ENCODE measurements at regions not wholly inside any gene's neighbourhood (a gene's known extent, or its start where the extent isn't known, plus 50 kb on each side); places are given as distances from the start of the nearest gene placed in this dataset.

DNA sequence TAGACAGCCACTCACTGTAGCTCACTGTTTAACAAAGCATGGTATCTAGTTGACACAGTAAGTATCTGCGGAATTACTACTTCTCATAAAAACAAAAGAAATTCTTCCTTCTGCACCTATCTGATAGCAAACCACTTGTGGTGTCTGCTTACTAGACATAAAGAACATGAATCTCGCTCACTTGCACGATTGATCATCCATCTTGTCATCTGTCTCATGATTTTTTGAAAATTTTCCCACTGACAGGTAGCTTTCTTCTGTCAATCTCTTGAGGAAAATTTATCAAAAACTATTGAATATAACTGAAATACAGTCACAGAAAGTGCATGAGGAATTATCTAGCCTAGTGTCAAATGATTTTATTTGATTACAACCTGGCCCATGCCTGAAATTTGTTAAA lies 291.6 kb upstream of the ANO3 start:
- H3K27ac ChIP-seq, result no peak overlapping the region
- no peaks in the 10 kb centered on the region for H3K27me3 ChIP-seq
- H3K4me1 ChIP-seq (replicated peaks in 1 of 2), result no peaks in the 10 kb centered on the region
- no peaks in the 10 kb centered on the region for H3K9me3 ChIP-seq (replicated peaks in 1 of 3)
- no peak for DNase-seq
- WGBS, 4 donors, result 60 to 63% (median 61%) methylated on average over 3 of the region's 3 CpGs
- no peak overlapping the region for H3K4me3 ChIP-seq
- H3K36me3 ChIP-seq (replicated peaks in 1 of 2), result no peaks in the 10 kb centered on the region
- no peak for TF ChIP-seq POLR2A (IDR thresholded peaks at IDR 0.05)
- TF ChIP-seq, protein P1, sequence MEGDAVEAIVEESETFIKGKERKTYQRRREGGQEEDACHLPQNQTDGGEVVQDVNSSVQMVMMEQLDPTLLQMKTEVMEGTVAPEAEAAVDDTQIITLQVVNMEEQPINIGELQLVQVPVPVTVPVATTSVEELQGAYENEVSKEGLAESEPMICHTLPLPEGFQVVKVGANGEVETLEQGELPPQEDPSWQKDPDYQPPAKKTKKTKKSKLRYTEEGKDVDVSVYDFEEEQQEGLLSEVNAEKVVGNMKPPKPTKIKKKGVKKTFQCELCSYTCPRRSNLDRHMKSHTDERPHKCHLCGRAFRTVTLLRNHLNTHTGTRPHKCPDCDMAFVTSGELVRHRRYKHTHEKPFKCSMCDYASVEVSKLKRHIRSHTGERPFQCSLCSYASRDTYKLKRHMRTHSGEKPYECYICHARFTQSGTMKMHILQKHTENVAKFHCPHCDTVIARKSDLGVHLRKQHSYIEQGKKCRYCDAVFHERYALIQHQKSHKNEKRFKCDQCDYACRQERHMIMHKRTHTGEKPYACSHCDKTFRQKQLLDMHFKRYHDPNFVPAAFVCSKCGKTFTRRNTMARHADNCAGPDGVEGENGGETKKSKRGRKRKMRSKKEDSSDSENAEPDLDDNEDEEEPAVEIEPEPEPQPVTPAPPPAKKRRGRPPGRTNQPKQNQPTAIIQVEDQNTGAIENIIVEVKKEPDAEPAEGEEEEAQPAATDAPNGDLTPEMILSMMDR (IDR thresholded peaks at IDR 0.05), result no peak
- intact Hi-C loops (cut with DNase I), result no loop called here

DNA sequence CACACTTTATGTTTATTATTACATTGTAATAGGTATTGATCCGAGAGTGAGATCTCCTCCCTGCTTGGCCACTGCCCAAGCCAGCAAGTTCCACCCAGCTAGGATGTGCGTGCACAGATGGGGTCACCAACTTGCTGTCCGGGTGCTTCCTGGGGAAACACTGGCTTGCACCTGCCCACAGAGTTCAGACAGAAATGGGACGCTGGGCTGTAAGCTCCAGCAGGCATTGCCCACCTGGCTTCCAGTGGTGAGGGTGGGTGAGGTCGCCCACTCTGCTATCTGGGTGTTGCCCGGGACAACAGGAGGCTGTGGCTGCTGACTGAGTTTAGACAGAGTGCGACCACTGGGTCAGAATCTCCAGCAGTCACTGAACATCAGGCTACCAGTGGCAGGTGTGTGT lies 289.8 kb upstream of the ANO3 start:
- H3K27ac ChIP-seq, result no peak overlapping the region
- TF ChIP-seq POLR2A (IDR thresholded peaks at IDR 0.05), result no peak
- TF ChIP-seq, protein P1 (IDR thresholded peaks at IDR 0.05), result no peak
- H3K36me3 ChIP-seq (replicated peaks in 1 of 2), result no peaks in the 10 kb centered on the region
- no peaks in the 10 kb centered on the region for H3K4me1 ChIP-seq (replicated peaks in 1 of 2)
- no peaks in the 10 kb centered on the region for H3K9me3 ChIP-seq (replicated peaks in 1 of 3)
- H3K27me3 ChIP-seq, result no peaks in the 10 kb centered on the region
- intact Hi-C loops (cut with DNase I), result no loop called here
- H3K4me3 ChIP-seq, result no peak overlapping the region
- DNase-seq, result no peak
- 81 to 89% (median 86%) methylated on average over 5 to 7 of the region's 7 CpGs for WGBS, 4 donors

DNA sequence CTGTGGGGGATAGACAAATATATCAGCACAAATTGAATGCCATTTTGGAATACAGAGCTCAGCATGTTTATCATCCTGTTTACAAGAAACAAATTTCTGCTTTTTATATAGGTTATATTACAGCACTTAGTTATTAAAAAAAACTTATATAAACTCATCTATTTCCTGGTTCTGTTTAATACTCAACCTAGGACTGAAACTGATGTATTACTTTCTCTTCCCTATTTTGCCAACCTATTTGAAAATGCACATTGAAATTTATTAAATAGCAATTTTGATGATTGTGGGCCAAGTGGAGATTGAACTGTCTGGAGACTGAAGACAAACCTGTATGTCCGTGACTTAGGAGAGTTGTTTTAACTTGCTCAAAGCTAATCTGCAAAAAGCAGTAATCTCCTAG lies 288.3 kb upstream of the ANO3 start:
- 84 to 89% (median 86%) methylated on average over 1 of the region's 1 CpG for WGBS, 4 donors
- intact Hi-C loops (cut with DNase I), result no loop called here
- no peaks in the 10 kb centered on the region for H3K4me1 ChIP-seq (replicated peaks in 1 of 2)
- DNase-seq, result no peak
- H3K4me3 ChIP-seq, result no peak overlapping the region
- H3K27me3 ChIP-seq, result no peaks in the 10 kb centered on the region
- no peaks in the 10 kb centered on the region for H3K9me3 ChIP-seq (replicated peaks in 1 of 3)
- TF ChIP-seq POLR2A (IDR thresholded peaks at IDR 0.05), result no peak
- TF ChIP-seq, protein P1 (IDR thresholded peaks at IDR 0.05), result no peak
- no peaks in the 10 kb centered on the region for H3K36me3 ChIP-seq (replicated peaks in 1 of 2)
- H3K27ac ChIP-seq, result no peak overlapping the region

DNA sequence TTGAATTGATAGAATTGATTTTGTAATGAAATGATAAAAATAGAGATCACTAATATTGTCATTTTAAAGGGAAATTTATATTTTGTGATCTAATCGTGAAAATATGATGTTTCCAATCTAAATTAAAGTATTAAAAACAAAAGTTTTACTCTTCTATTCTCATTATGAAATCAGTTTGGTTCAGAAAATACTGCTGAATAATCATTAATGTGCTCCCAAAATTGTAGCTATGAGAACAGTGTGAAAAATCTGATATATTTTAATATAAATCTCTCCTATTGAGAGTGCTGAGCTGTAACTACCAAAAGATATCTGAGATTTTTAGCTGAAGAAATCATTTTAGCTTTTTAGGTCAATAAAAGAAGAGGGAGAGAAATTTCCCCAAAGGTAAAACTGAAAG lies 287.5 kb upstream of the ANO3 start:
- 91 to 95% (median 92%) methylated on average over 1 of the region's 1 CpG for whole genome bisulfite sequencing, 4 donors
- H3K9me3 ChIP-seq (replicated peaks in 1 of 3), result no peaks in the 10 kb centered on the region
- H3K4me1 ChIP-seq (replicated peaks in 1 of 2), result no peaks in the 10 kb centered on the region
- TF ChIP-seq, protein P1 (IDR thresholded peaks at IDR 0.05), result no peak
- no peak for TF ChIP-seq POLR2A (IDR thresholded peaks at IDR 0.05)
- intact Hi-C loops (cut with DNase I), result no loop called here
- no peaks in the 10 kb centered on the region for H3K36me3 ChIP-seq (replicated peaks in 1 of 2)
- H3K27me3 ChIP-seq, result no peaks in the 10 kb centered on the region
- no peak for DNase-seq
- H3K27ac ChIP-seq, result no peak overlapping the region
- no peak overlapping the region for H3K4me3 ChIP-seq

All from adrenal gland (tissue), 9 donors.